ENCODE measurements at regions not wholly inside any gene's neighbourhood (a gene's known extent, or its start where the extent isn't known, plus 50 kb on each side); places are given as distances from the start of the nearest gene placed in this dataset.

GRCh38 chr18:38993342-38993741, 1427.7 kb upstream of the CELF4 start:
- H3K27me3 ChIP-seq = no peaks in the 10 kb centered on the region
- H3K4me2 ChIP-seq = no peak overlapping the region
- H3K9me3 ChIP-seq = no peaks in the 10 kb centered on the region; the same call in 1 of the 2 replicates
- no peaks in the 10 kb centered on the region for H4K20me1 ChIP-seq
- no peaks in the 10 kb centered on the region for H3K4me1 ChIP-seq
- H3K36me3 ChIP-seq = no peaks in the 10 kb centered on the region
- no peak overlapping the region for H3K27ac ChIP-seq
- no peak overlapping the region for H3K9ac ChIP-seq
- TF ChIP-seq Cebpa-rat (IDR thresholded peaks at IDR 0.05) = no peak
- no peak overlapping the region for H3K4me3 ChIP-seq

DNA sequence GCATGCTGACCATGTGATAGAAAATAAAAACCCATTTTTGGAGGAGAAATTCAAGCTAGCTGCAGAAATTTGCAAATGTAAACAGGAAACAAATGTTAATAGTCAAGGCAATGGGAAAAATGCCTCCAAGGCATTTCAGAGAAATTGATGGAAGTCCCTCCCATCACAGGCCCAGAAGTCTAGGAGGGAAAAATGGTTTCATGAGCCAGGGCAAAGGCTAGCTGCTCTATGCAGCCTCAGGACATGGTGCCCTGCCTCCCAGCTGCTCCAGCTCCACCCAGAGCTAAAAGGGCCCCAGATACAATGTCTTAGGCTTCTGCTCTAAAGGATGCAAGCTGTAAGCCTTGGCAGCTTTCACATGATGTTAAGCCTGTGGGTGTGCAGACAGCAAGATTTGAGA, 1419.4 kb upstream of the CELF4 start:
- H3K4me3 ChIP-seq = no peak overlapping the region
- H3K36me3 ChIP-seq = no peaks in the 10 kb centered on the region
- H3K4me1 ChIP-seq = no peaks in the 10 kb centered on the region
- H3K9me3 ChIP-seq = 0 out of 2 replicates have a peak, but pooled peaks cover 17% of the 10 kb centered on the region
- no peaks in the 10 kb centered on the region for H3K27me3 ChIP-seq
- no peak overlapping the region for H3K27ac ChIP-seq
- H3K9ac ChIP-seq = no peak overlapping the region
- no peak for TF ChIP-seq Cebpa-rat (IDR thresholded peaks at IDR 0.05)
- no peaks in the 10 kb centered on the region for H4K20me1 ChIP-seq
- no peak overlapping the region for H3K4me2 ChIP-seq

GRCh38 chr18:38982072-38982471, 1416.5 kb upstream of the CELF4 start:
- TF ChIP-seq Cebpa-rat (IDR thresholded peaks at IDR 0.05) = no peak
- H3K27ac ChIP-seq = no peak overlapping the region
- no peaks in the 10 kb centered on the region for H3K27me3 ChIP-seq
- no peak overlapping the region for H3K4me3 ChIP-seq
- no peaks in the 10 kb centered on the region for H3K36me3 ChIP-seq
- no peaks in the 10 kb centered on the region for H3K4me1 ChIP-seq
- no peak overlapping the region for H3K4me2 ChIP-seq
- no peak overlapping the region for H3K9ac ChIP-seq
- 0 out of 2 replicates have a peak, but pooled peaks cover 17% of the 10 kb centered on the region for H3K9me3 ChIP-seq
- no peaks in the 10 kb centered on the region for H4K20me1 ChIP-seq

DNA sequence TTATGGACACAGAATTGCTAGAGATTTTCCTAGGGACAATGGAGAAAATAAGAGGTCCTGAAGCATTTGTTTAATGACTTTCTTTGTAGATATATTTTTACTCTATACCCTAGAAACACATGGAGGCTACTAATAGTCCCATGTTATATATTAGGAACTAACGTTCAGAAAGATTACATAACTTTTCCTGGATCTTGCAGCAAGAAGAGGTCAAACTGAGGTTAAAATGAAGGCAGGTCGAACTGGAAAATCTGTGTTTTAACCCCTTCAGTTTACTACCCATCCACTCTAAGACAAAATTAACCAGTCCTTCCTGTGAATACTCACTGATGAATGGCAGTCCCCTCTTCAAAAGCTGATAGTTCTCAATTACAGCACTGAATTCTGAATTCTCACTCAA, 1415.8 kb upstream of the CELF4 start:
- 0 out of 2 replicates have a peak, but pooled peaks cover 17% of the 10 kb centered on the region for H3K9me3 ChIP-seq
- no peaks in the 10 kb centered on the region for H3K4me1 ChIP-seq
- TF ChIP-seq Cebpa-rat (IDR thresholded peaks at IDR 0.05) = no peak
- H3K36me3 ChIP-seq = no peaks in the 10 kb centered on the region
- no peaks in the 10 kb centered on the region for H4K20me1 ChIP-seq
- no peaks in the 10 kb centered on the region for H3K27me3 ChIP-seq
- H3K27ac ChIP-seq = no peak overlapping the region
- H3K4me3 ChIP-seq = no peak overlapping the region
- H3K4me2 ChIP-seq = no peak overlapping the region
- no peak overlapping the region for H3K9ac ChIP-seq

DNA sequence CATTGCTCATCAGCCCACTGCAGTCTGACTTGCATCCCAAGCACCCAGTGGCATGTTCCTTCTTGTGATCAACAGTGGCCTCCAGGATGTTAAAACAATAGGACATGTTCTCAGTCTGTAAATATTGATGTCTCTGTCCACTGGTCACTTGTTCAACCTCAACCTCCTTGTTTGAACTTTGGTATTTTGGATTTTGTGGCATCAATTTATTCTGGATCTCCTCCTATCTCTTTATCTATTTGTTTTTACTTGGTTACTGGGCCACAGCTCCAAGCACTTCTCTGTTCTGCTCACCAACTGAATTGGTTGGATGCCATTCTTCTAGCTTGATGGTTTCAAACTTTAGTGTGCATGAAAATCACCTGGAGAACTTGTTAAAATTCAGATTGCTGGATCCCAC, 1414.8 kb upstream of the CELF4 start:
- Histone ChIP-seq H3K36me3 (no peaks in the 10 kb centered on the region), H3K27ac (no peak overlapping the region), H4K20me1 (no peaks in the 10 kb centered on the region), H3K4me3 (no peak overlapping the region), H3K27me3 (no peaks in the 10 kb centered on the region), H3K4me2 (no peak overlapping the region), H3K9ac (no peak overlapping the region), H3K9me3 (0 out of 2 replicates have a peak, but pooled peaks cover 9% of the 10 kb centered on the region), H3K4me1 (peaks cover 6% of the 10 kb centered on the region)
- TF ChIP-seq Cebpa-rat (IDR thresholded peaks at IDR 0.05) = no peak

DNA sequence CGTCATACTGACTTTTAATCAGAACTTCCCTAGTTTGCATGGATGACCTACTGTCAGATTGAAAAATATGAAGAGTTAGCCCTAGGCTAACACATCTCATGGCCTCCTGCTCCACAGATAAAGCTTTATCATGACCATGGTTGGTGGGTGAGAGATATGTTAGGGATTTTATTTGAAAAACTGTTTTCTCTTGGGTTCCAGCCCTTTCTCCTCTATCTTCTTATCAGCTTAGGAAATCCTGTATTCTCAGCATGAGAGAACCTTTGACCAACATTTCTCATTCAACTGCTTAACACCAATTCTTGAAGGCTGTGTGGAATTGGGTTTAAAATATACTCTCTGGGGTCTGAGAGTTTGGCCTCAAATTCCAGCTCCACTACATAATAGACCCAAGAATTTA, 1407.0 kb upstream of the CELF4 start:
- H3K9me3 ChIP-seq = no peaks in the 10 kb centered on the region
- H3K4me3 ChIP-seq = no peak overlapping the region
- peaks cover 6% of the 10 kb centered on the region for H3K4me1 ChIP-seq
- no peaks in the 10 kb centered on the region for H4K20me1 ChIP-seq
- H3K9ac ChIP-seq = no peak overlapping the region
- no peaks in the 10 kb centered on the region for H3K36me3 ChIP-seq
- H3K4me2 ChIP-seq = no peak overlapping the region
- H3K27ac ChIP-seq = no peak overlapping the region
- TF ChIP-seq Cebpa-rat (IDR thresholded peaks at IDR 0.05) = no peak
- no peaks in the 10 kb centered on the region for H3K27me3 ChIP-seq

DNA sequence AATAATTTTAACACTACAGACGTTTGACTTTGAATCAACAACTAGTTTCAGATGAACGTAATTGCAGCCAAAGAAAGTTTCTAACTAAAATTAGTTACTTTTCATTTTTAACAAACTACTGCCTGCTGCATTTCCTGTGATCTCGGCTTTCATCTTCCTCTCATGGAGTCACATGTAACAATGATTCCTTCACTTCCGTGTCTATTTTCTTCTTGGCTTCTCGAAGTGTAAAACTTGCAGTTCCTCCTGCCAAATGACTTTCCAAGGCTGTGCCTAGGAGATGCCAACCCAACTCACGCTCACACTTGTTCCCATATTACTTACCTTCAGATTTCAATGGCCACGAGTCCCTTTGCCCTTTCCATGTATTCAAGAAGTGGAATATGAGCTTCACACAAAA, 1406.3 kb upstream of the CELF4 start:
- H3K9ac ChIP-seq = no peak overlapping the region
- no peak overlapping the region for H3K4me3 ChIP-seq
- H3K27ac ChIP-seq = no peak overlapping the region
- no peaks in the 10 kb centered on the region for H4K20me1 ChIP-seq
- no peaks in the 10 kb centered on the region for H3K36me3 ChIP-seq
- TF ChIP-seq Cebpa-rat (IDR thresholded peaks at IDR 0.05) = no peak
- H3K4me1 ChIP-seq = peaks cover 6% of the 10 kb centered on the region
- no peaks in the 10 kb centered on the region for H3K9me3 ChIP-seq
- H3K27me3 ChIP-seq = no peaks in the 10 kb centered on the region
- H3K4me2 ChIP-seq = no peak overlapping the region

GRCh38 chr18:38966841-38967240, 1401.2 kb upstream of the CELF4 start:
- Histone ChIP-seq H3K27me3 (no peaks in the 10 kb centered on the region), H3K4me3 (no peak overlapping the region), H3K9ac (no peak overlapping the region), H3K4me1 (no peaks in the 10 kb centered on the region), H3K36me3 (no peaks in the 10 kb centered on the region), H3K4me2 (no peak overlapping the region), H3K27ac (no peak overlapping the region), H3K9me3 (no peaks in the 10 kb centered on the region), H4K20me1 (no peaks in the 10 kb centered on the region)
- no peak for TF ChIP-seq Cebpa-rat (IDR thresholded peaks at IDR 0.05)

DNA sequence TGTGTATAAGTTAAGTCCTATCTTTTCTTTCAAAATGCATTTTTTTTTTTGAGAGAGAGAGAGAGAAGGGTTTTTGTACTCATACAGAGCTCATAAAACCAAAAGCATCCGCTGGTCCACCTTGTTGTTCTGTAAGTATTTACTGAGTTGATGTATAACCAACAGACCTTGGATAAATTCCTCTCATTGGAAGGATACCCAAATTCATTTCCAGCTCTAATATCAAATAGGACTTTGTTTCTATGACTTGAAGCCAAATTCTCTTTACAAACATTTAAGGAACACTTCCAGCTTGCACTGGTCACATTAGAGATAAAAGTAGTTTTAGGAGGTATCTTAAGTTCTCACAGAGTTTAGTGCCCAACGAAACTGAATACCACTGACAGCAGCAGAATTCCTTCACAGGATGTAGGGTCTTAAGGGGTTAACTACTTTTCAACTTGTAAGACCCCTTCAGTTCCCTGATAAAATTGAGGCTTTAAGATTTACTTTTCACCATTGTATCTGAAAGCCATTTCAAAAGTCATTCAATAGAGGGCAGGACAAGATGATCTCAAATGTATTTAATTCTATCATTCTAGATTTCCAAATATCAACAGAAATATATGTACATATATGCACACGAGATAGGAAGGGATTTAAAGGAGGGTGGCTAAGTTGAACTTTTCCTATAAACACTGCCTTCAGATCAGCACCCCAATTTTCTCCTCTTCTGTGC, 1398.5 kb upstream of the CELF4 start:
- no peak for TF ChIP-seq Cebpa-rat (IDR thresholded peaks at IDR 0.05)
- Histone ChIP-seq H3K4me1 (no peaks in the 10 kb centered on the region), H3K36me3 (no peaks in the 10 kb centered on the region), H3K27ac (no peak overlapping the region), H3K9ac (no peak overlapping the region), H3K27me3 (no peaks in the 10 kb centered on the region), H3K9me3 (no peaks in the 10 kb centered on the region), H3K4me2 (no peak overlapping the region), H3K4me3 (no peak overlapping the region), H4K20me1 (no peaks in the 10 kb centered on the region)

- Histone ChIP-seq H3K9me3 (no peaks in the 10 kb centered on the region), H3K4me3 (no peak overlapping the region), H3K27ac (no peak overlapping the region), H3K27me3 (no peaks in the 10 kb centered on the region), H3K9ac (no peak overlapping the region), H3K36me3 (no peaks in the 10 kb centered on the region), H4K20me1 (no peaks in the 10 kb centered on the region), H3K4me1 (no peaks in the 10 kb centered on the region), H3K4me2 (no peak overlapping the region)
- TF ChIP-seq Cebpa-rat (IDR thresholded peaks at IDR 0.05) = no peak
Measured at GRCh38 chr18:38961880-38962279, 1396.3 kb upstream of the CELF4 start.

- Histone ChIP-seq H3K9me3 (no peaks in the 10 kb centered on the region), H3K27ac (no peak overlapping the region), H3K4me3 (no peak overlapping the region), H3K27me3 (no peaks in the 10 kb centered on the region), H3K9ac (no peak overlapping the region), H4K20me1 (no peaks in the 10 kb centered on the region), H3K36me3 (no peaks in the 10 kb centered on the region), H3K4me1 (no peaks in the 10 kb centered on the region), H3K4me2 (no peak overlapping the region)
- TF ChIP-seq Cebpa-rat (IDR thresholded peaks at IDR 0.05) = no peak
Measured at GRCh38 chr18:38957736-38958135, 1392.1 kb upstream of the CELF4 start.
